AG10803 (cell line): ENCODE measurements at regions not wholly inside any gene's neighbourhood (a gene's known extent, or its start where the extent isn't known, plus 50 kb on each side); places are given as distances from the start of the nearest gene placed in this dataset.

Experiments
- DNase-seq: peaks from one replicate; pipeline ENCODE4 v3.0.0; 2010; ENCODE audit warnings: low read depth
- H3K4me3 ChIP-seq: 2 replicates; pipeline ENCODE4 v1.5.1; 2011; ENCODE audit warnings: mild to moderate bottlenecking, low read length, control low read depth
- CTCF ChIP-seq: conservative IDR thresholded peaks from 2 replicates; pipeline ENCODE4 v1.5.1; 2011; ENCODE audit warnings: mild to moderate bottlenecking, low read length, control low read depth, inconsistent platforms

GRCh38 chr2:83949361-83949760 is 509.7 kb downstream of the SUCLG1 start:
- H3K4me3 ChIP-seq: no peak overlapping the region
- DNase-seq: no peak
- no peak for TF ChIP-seq CTCF

GRCh38 chr2:83944191-83944590 is 514.9 kb downstream of the SUCLG1 start:
- H3K4me3 ChIP-seq: no peak overlapping the region
- no peak for DNase-seq

GRCh38 chr2:83943265-83943664 is 515.8 kb downstream of the SUCLG1 start:
- TF ChIP-seq CTCF: no peak
- no peak overlapping the region for H3K4me3 ChIP-seq
- no peak for DNase-seq

More at GRCh38 chr2:83944191-83944590, 514.9 kb downstream of the SUCLG1 start:
- no peak for TF ChIP-seq CTCF

- DNase-seq: no peak
- no peak overlapping the region for H3K4me3 ChIP-seq
- no peak for TF ChIP-seq CTCF
Measured at GRCh38 chr2:83941886-83942285, 517.2 kb downstream of the SUCLG1 start.

GRCh38 chr2:83933749-83934148 is 525.3 kb downstream of the SUCLG1 start:
- no peak overlapping the region for H3K4me3 ChIP-seq
- no peak for TF ChIP-seq CTCF
- no peak for DNase-seq

- no peak overlapping the region for H3K4me3 ChIP-seq
- no peak for DNase-seq
- no peak for TF ChIP-seq CTCF
Measured at GRCh38 chr2:83923531-83923930, 535.5 kb downstream of the SUCLG1 start.

- DNase-seq: no peak
- no peak for TF ChIP-seq CTCF
- no peak overlapping the region for H3K4me3 ChIP-seq
Measured at GRCh38 chr2:83916559-83916958, 542.5 kb downstream of the SUCLG1 start.
